AG04450 (cell line): ENCODE measurements at regions not wholly inside any gene's neighbourhood (a gene's known extent, or its start where the extent isn't known, plus 50 kb on each side); places are given as distances from the start of the nearest gene placed in this dataset.

ENCODE experiments used
- CTCF ChIA-PET: fragments of 300-600, 350-600 bp; formaldehyde crosslinking; extraction: SDS; loops from one replicate; lab custom pipeline; 2022; ENCODE audit warnings: antibody characterized with exemption, inconsistent platforms; lab: Charles Lee
- POLR2A ChIA-PET: fragments of 350-600 bp; formaldehyde crosslinking; extraction: SDS; loops from one replicate; lab custom pipeline; 2021; ENCODE audit warnings: antibody characterized with exemption, inconsistent platforms; lab: Yijun Ruan, JAX
- DNase-seq: peaks from one replicate; pipeline ENCODE4 v3.0.0-alpha.2; 2011; ENCODE audit warnings: low read depth, low spot score
- H3K27ac ChIP-seq: one replicate; pipeline ENCODE4 v1.5.1; 2012; ENCODE audit warnings: low read depth, low read length, control low read depth
- H3K27me3 ChIP-seq: one replicate; pipeline ENCODE4 v1.6.0; 2012; ENCODE audit warnings: low read length; ENCODE audit not compliant: control insufficient read depth, insufficient read depth
- H3K4me3 ChIP-seq: 2 replicates; pipeline ENCODE4 v1.5.1; 2011; ENCODE audit warnings: mild to moderate bottlenecking, low read depth, low read length, control low read depth
- H3K9me3 ChIP-seq: 2 replicates; pipeline ENCODE4 v1.5.1; 2012; ENCODE audit warnings: low read length; ENCODE audit not compliant: control insufficient read depth, insufficient read depth
- TF ChIP-seq, protein P1 (sequence below): IDR thresholded peaks from 2 replicates; pipeline ENCODE4 v1.5.1; 2011; ENCODE audit warnings: low read depth, low read length, control low read depth, inconsistent platforms

DNA sequence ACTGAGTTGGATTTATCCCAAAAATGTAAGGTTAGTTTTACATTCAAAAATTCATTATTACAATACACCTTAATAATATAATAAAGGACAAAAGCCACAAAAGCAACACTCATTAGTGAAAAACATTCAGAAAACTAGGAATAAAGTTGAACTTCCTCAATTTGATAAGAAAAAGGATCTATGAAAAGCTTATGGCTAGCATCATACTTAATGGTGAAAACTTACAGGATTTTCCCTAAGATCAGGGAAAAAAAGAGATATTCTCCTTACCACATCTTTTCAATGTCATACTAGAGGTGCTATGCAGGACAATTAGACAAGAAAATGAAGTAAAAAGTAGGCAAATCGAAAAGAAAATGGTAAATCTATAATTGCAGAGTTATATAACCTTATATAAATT, 279.9 kb downstream of the CGGBP1 start:
- no peak overlapping the region for H3K27ac ChIP-seq
- H3K27me3 ChIP-seq: no peaks in the 10 kb centered on the region
- ChIA-PET CTCF (no interaction called here), POLR2A (no interaction called here)
- no peaks in the 10 kb centered on the region for H3K9me3 ChIP-seq
- TF ChIP-seq, protein P1, sequence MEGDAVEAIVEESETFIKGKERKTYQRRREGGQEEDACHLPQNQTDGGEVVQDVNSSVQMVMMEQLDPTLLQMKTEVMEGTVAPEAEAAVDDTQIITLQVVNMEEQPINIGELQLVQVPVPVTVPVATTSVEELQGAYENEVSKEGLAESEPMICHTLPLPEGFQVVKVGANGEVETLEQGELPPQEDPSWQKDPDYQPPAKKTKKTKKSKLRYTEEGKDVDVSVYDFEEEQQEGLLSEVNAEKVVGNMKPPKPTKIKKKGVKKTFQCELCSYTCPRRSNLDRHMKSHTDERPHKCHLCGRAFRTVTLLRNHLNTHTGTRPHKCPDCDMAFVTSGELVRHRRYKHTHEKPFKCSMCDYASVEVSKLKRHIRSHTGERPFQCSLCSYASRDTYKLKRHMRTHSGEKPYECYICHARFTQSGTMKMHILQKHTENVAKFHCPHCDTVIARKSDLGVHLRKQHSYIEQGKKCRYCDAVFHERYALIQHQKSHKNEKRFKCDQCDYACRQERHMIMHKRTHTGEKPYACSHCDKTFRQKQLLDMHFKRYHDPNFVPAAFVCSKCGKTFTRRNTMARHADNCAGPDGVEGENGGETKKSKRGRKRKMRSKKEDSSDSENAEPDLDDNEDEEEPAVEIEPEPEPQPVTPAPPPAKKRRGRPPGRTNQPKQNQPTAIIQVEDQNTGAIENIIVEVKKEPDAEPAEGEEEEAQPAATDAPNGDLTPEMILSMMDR: no peak
- no peak for DNase-seq
- H3K4me3 ChIP-seq: no peak overlapping the region

DNA sequence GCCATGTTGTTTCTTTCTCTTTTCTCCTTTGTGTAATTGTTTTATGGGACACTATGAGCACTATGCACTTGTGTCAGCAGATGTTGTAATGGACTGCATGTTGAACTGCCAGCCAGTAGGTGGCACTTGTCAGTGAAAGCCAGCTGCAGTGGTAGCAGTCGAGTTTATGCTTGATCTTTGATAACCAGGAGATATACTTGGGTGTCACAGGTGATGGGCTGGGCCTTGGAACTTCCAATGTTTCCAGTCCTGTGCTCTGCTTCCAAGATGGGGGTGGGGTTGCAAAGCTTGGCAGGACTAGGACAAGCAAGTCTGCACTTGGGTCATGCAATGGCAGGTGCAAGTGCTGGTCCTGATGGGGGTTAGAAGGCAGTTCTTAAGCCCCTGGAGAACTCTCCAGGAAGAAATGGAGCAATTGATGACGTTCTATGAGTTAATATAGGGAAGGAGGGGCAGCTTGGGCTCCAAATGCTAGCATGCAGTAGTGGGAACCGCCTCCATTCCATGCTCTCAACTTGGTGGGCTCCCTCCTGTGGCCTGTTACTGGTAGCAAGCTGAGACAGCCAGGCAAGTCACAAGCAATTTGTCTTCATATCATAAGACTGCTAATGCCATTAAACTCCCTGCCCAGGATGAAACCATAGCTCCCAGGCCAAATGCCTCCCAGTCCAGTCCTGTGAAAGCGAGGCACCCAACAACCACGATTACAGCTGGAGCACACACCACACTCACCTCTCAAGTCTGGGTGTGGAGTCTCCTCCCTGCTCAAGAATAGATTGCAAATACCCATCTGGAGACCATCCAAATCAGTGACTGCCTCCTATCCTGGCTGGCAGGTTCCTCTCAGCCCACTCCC, 287.2 kb downstream of the CGGBP1 start:
- no peak overlapping the region for H3K4me3 ChIP-seq
- no peak for DNase-seq
- no peak overlapping the region for H3K27ac ChIP-seq
- ChIA-PET POLR2A (no interaction called here), CTCF (no interaction called here)
- H3K9me3 ChIP-seq: peaks cover 8% of the 10 kb centered on the region; the same call in 1 of the 2 replicates
- no peaks in the 10 kb centered on the region for H3K27me3 ChIP-seq
- TF ChIP-seq, protein P1: peak; percentile 25; the same call in 1 of the 2 replicates

DNA sequence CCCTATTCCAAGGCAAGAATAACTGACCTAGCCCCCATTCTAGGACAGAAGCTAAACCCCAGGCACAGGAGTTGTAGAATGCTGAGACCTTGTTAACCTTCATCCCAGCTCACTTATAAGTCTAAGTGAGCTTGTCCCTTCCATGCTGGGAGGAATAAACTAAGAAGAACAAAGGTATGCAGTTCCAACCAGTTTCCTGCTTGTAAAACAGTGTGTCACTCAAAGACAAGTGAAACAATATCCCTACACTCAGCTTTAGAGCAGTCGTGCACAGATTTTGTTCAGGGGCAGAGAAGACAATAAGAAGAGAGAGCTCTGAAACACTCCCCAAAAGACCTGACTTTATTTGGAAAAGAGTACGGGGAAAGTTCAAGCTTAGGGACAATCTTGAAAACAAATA, 292.1 kb downstream of the CGGBP1 start:
- CTCF ChIA-PET: no interaction called here
- peaks cover 13% of the 10 kb centered on the region for H3K9me3 ChIP-seq
- TF ChIP-seq, protein P1: no peak
- POLR2A ChIA-PET: no interaction called here
- no peak for DNase-seq
- no peak overlapping the region for H3K4me3 ChIP-seq
- H3K27me3 ChIP-seq: no peaks in the 10 kb centered on the region
- no peak overlapping the region for H3K27ac ChIP-seq

DNA sequence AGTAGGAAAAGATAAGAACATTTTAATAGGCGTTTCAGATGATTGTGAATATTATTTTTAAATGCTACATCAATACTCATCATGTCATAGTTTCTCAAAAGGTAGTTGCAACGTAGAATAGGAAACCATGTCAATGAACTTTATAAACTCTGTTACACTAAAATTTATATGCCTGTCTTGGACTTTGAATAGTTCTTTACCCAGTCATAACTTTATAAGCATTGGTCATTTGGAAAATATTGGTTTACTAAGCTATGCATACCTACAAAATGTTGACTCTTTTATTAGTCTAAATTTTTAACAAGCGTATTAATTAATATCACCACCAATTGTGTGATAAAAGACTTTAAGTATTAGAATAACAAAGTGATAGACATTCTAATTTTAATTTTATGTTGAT, 293.5 kb downstream of the CGGBP1 start:
- no peak for DNase-seq
- ChIA-PET CTCF (interaction anchor here (0.6 kb wide), 1 partner anchor 13 kb away, joined by 3 read pairs; no protein-coding TSS in a partner anchor), POLR2A (no interaction called here)
- Histone ChIP-seq H3K9me3 (peaks cover 12% of the 10 kb centered on the region), H3K4me3 (no peak overlapping the region), H3K27me3 (no peaks in the 10 kb centered on the region), H3K27ac (no peak overlapping the region)
- TF ChIP-seq, protein P1: no peak

DNA sequence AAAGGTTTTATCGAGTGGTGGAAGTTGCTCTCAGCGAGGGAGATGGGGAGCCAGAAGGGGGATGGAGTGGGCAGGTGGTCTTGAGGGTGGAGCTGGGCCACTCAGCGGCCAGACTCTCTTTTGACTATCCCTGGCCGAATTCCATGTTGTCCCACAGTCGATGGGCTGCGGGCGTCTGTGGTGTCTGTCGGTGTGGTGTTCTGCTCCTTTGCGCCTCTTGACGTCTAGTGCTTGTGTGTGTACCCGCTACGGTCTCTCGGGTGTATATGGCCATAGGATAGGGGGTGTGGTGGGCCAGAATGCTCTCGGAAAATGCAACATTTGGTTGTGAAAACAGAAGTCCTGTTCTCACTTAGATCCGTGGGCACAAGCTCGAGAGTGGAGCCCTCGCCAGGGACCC, 297.0 kb downstream of the CGGBP1 start:
- no peak overlapping the region for H3K27ac ChIP-seq
- no peaks in the 10 kb centered on the region for H3K27me3 ChIP-seq
- DNase-seq: no peak
- ChIA-PET POLR2A (no interaction called here), CTCF (no interaction called here)
- H3K4me3 ChIP-seq: no peak overlapping the region
- TF ChIP-seq, protein P1: no peak
- peaks cover 12% of the 10 kb centered on the region for H3K9me3 ChIP-seq
